OCI-LY1 (cell line): ENCODE measurements at regions not wholly inside any gene's neighbourhood (a gene's known extent, or its start where the extent isn't known, plus 50 kb on each side); places are given as distances from the start of the nearest gene placed in this dataset.

ENCODE experiments used
- EZH2 ChIP-seq: fragments of 200-600 bp; sonication (generic), shearing (Covaris generic); IDR thresholded peaks from 2 replicates; pipeline ENCODE4 v1.8.0; 2017; ENCODE audit warnings: borderline replicate concordance, mixed run types, mild to moderate bottlenecking, antibody characterized with exemption, low read length, moderate library complexity, mixed read lengths
- TF ChIP-seq, protein P1 (sequence below): fragments of 200-600 bp; sonication (generic), shearing (Covaris generic); IDR thresholded peaks from 2 replicates; pipeline ENCODE4 v1.5.1; 2017; ENCODE audit warnings: mild to moderate bottlenecking, antibody characterized with exemption, low read length, moderate library complexity, mixed read lengths

DNA sequence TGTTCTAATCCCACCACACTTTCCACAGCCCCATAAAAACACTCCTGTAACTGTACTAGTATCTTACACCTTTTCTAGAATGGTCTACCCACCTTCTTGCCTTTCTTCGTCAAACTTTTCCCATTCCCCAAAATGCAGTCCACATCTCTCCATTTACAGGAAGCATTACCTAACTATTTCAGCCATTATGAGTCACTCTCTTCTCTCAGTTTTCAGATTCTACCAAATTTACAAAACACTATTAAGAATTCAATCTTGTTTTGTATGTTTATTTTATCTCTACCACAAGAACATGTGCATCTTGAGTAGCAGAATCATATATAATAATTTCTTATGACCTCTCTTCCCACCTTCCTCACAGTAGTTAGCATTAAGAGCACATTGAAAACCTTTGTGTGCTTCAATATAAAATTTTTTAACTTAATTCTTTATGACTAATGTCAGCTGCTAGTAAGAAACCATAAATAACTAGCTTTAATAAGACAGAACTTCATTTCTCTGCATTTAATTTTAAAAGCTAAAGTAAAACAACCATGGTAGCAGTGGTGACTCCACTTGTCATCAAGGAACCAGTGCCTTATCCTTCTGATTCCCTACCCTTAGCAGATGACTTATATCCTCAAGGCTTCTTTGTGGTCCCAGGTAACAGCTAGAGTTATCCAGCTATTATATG, 56.6 kb upstream of the MAP2 start:
- TF ChIP-seq, protein P1, sequence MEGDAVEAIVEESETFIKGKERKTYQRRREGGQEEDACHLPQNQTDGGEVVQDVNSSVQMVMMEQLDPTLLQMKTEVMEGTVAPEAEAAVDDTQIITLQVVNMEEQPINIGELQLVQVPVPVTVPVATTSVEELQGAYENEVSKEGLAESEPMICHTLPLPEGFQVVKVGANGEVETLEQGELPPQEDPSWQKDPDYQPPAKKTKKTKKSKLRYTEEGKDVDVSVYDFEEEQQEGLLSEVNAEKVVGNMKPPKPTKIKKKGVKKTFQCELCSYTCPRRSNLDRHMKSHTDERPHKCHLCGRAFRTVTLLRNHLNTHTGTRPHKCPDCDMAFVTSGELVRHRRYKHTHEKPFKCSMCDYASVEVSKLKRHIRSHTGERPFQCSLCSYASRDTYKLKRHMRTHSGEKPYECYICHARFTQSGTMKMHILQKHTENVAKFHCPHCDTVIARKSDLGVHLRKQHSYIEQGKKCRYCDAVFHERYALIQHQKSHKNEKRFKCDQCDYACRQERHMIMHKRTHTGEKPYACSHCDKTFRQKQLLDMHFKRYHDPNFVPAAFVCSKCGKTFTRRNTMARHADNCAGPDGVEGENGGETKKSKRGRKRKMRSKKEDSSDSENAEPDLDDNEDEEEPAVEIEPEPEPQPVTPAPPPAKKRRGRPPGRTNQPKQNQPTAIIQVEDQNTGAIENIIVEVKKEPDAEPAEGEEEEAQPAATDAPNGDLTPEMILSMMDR, result no peak
- no peak for TF ChIP-seq EZH2
